Lower lobe of right lung (tissue), 2 donors: ENCODE measurements at regions not wholly inside any gene's neighbourhood (a gene's known extent, or its start where the extent isn't known, plus 50 kb on each side); places are given as distances from the start of the nearest gene placed in this dataset.

Experiments used
- ATAC-seq, 2 donors: fragments of 200-7000 bp; cut with Tn5 transposase; one replicate each; pipeline ENCODE4 v1.9.1; 2020 to 2022; ENCODE audit warnings: mild to moderate bottlenecking in 2 of 2, moderate library complexity in 2 of 2
- DNase-seq: peaks from one replicate; pipeline ENCODE4 v3.0.0-alpha.2; 2020
- H3K27ac ChIP-seq: fragments of 200-600 bp; one replicate; pipeline ENCODE4 v1.8.0; 2022
- H3K27me3 ChIP-seq: fragments of 200-600 bp; one replicate; pipeline ENCODE4 v1.8.0; 2022; ENCODE audit warnings: low read depth
- H3K36me3 ChIP-seq: fragments of 200-600 bp; one replicate; pipeline ENCODE4 v1.8.0; 2022; ENCODE audit warnings: mild to moderate bottlenecking
- H3K4me1 ChIP-seq: fragments of 200-600 bp; one replicate; pipeline ENCODE4 v1.8.0; 2022
- H3K4me3 ChIP-seq: fragments of 200-600 bp; one replicate; pipeline ENCODE4 v1.8.0; 2022; ENCODE audit warnings: mild to moderate bottlenecking
- H3K9me3 ChIP-seq: fragments of 200-600 bp; one replicate; pipeline ENCODE4 v1.8.0; 2022
- intact Hi-C: fragments of 100-400 bp; cut with DNase I; formaldehyde crosslinking; loops from one replicate; pipeline ENCODE4 v1.11.0; 2022
- TF ChIP-seq, protein P1 (sequence below): fragments of 200-600 bp; IDR thresholded peaks from one replicate; pipeline ENCODE4 v1.8.0; 2022; ENCODE audit warnings: antibody characterized with exemption, mild to moderate bottlenecking
- donor health status: DM: no; HTN: yes; CAD: no; lungs with severe emphysema.

DNA sequence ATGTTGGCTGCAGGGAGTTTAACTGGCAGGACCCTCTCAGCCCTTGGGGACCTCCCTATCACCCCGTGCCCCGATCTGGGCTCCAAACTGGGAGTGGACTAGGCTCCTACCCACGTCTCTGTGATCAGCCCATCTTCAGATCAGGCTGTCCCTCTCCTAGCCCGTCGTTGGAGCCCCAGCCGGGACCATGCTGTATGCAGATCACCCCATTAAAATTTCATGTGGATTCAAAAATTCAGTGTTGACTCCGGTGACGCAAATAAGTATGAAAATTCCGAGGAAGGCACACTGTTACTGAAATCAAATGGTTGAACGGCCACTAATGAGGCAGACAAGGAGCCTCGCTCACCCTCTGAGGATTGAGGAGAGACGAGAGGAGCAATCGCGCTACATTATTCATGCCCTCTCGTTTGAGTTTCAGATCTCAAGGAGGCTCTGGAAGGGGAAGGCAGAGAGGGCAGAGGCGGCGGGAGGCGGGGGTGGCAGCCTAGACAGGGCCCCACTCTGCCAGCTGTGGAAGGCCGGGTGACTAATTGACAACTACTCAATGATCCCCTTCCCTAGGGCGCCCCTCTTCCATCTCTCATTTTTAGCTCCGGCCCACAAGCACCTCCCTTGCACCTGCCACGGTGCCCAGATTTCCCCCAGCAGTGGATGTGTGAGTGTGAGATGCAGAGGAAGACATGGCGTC is 255.4 kb downstream of the MIAT start:
- Histone ChIP-seq H3K27ac (no peak overlapping the region), H3K27me3 (no peaks in the 10 kb centered on the region), H3K4me1 (no peaks in the 10 kb centered on the region), H3K4me3 (no peak overlapping the region), H3K36me3 (no peaks in the 10 kb centered on the region), H3K9me3 (no peaks in the 10 kb centered on the region)
- DNase-seq, result no peak
- intact Hi-C loops, result no loop called here
- TF ChIP-seq, protein P1, sequence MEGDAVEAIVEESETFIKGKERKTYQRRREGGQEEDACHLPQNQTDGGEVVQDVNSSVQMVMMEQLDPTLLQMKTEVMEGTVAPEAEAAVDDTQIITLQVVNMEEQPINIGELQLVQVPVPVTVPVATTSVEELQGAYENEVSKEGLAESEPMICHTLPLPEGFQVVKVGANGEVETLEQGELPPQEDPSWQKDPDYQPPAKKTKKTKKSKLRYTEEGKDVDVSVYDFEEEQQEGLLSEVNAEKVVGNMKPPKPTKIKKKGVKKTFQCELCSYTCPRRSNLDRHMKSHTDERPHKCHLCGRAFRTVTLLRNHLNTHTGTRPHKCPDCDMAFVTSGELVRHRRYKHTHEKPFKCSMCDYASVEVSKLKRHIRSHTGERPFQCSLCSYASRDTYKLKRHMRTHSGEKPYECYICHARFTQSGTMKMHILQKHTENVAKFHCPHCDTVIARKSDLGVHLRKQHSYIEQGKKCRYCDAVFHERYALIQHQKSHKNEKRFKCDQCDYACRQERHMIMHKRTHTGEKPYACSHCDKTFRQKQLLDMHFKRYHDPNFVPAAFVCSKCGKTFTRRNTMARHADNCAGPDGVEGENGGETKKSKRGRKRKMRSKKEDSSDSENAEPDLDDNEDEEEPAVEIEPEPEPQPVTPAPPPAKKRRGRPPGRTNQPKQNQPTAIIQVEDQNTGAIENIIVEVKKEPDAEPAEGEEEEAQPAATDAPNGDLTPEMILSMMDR, result no peak
- ATAC-seq, result no peak

DNA sequence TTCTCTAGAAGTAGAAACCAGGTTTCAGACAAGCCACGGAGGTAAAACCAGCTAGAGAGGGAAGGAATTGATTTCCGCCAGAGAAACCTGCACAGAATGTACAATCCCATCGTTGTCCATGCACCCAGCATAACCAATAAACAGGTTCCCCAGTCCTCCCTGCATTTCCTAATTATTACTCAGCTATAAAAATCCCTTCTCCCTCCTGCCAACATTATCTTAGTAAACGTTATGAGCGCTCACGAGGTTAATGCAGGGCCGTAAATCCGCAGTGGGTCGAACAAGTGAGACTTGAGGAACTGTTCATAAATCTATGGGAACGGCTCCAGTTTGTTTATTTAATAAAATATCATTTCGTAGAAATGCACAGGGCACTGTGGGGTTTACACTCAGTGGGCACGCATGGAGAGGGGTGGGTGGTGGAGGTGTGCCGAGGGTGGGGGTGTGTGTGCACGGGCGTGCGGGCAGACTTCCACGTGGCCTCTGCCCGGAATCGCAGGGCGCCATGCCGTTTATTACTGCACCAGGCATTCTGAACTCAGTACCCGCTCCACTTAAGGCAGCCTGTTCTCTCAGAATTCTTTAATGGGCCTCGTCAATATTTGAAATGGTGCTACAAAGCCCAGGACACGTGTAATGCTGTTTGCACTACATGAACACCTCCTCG is 257.3 kb downstream of the MIAT start:
- Histone ChIP-seq H3K27me3 (no peaks in the 10 kb centered on the region), H3K27ac (no peak overlapping the region), H3K4me1 (no peaks in the 10 kb centered on the region), H3K36me3 (no peaks in the 10 kb centered on the region), H3K9me3 (no peaks in the 10 kb centered on the region), H3K4me3 (no peak overlapping the region)
- ATAC-seq (no peak), DNase-seq (no peak)
- TF ChIP-seq, protein P1, result no peak
- intact Hi-C loops, result no loop called here

DNA sequence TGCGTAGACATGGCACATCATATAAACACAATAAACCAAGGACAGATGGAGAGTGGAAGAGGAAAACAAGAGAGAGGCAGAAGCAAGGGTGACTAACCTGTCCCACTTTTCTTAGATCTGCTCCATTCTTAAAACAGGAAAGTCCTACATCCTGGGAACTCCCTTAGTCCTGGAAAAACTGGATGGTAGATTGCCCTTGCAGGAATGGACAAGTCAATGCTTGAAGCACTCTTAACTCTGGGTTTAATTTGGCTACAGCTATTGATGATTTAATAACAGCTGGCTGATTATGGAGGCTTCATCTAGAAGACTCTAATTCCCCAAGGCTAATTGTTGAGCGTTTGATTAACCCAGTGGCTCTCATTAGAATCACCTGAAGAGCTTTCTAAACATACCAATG is 258.8 kb downstream of the MIAT start:
- intact Hi-C loops, result no loop called here
- no peak for ATAC-seq

DNA sequence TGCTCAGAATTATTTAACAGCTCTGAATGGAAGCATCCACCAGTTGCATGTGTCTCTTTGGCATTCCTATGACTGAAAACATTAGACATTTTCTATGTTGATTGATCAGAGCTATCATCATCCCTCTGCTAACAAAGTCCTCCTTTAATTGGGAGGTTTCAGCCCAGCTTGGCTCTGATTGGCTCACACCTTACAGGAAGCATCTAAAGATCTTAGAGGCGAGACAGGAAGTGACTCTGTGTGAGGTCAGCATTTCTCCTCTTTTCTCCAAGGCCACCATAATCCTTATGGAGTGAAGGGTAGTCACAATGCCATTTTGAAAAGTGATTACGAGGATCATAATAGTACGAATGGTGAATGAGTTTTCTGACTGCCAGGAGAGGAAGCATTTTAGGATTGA is 260.8 kb downstream of the MIAT start:
- no peak overlapping the region for H3K27ac ChIP-seq
- intact Hi-C loops, result no loop called here
- DNase-seq, result no peak

More for the DNA sequence above, 258.8 kb downstream of the MIAT start:
- no peaks in the 10 kb centered on the region for H3K4me1 ChIP-seq
- TF ChIP-seq, protein P1, result no peak
- no peaks in the 10 kb centered on the region for H3K27me3 ChIP-seq
- DNase-seq, result no peak
- H3K4me3 ChIP-seq, result no peak overlapping the region
- H3K36me3 ChIP-seq, result no peaks in the 10 kb centered on the region
- H3K9me3 ChIP-seq, result no peaks in the 10 kb centered on the region
- H3K27ac ChIP-seq, result no peak overlapping the region

DNA sequence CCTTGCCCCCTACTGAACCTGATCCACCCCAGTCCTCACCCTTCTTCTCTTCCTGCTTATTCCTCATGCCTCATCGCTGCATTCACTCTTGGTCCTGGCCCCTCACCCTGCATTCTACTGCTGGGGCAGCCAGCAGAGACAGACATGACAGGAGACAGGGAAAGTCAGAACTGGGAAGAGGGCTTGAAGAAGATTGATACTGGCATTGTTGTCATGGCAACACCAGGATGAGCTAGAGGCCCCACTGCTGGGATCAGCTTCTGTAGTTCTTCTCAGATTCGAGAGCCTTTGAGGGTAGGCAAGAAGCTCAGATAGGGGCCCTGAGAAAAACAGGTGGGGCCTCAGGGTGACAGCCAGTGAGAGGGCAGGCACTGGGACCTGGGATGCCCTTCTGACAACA is 264.3 kb downstream of the MIAT start:
- H3K9me3 ChIP-seq, result no peaks in the 10 kb centered on the region
- H3K36me3 ChIP-seq, result no peaks in the 10 kb centered on the region
- intact Hi-C loops, result no loop called here
- no peaks in the 10 kb centered on the region for H3K27me3 ChIP-seq
- DNase-seq, result no peak
- TF ChIP-seq, protein P1, result no peak
- H3K4me3 ChIP-seq, result no peak overlapping the region
- no peaks in the 10 kb centered on the region for H3K4me1 ChIP-seq
- no peak overlapping the region for H3K27ac ChIP-seq
- no peak for ATAC-seq

More for the DNA sequence above, 260.8 kb downstream of the MIAT start:
- Histone ChIP-seq H3K4me1 (no peaks in the 10 kb centered on the region), H3K4me3 (no peak overlapping the region), H3K36me3 (no peaks in the 10 kb centered on the region), H3K9me3 (no peaks in the 10 kb centered on the region), H3K27me3 (no peaks in the 10 kb centered on the region)
- no peak for ATAC-seq
- TF ChIP-seq, protein P1, result no peak
